Tibial nerve (tissue), 4 donors: ENCODE measurements at regions not wholly inside any gene's neighbourhood (a gene's known extent, or its start where the extent isn't known, plus 50 kb on each side); places are given as distances from the start of the nearest gene placed in this dataset.

Source experiments
- CTCF ChIP-seq, 5 experiments: fragments of 200-600 bp in 3 of 5; fragments of 450-650 bp in 2 of 5; sonication (generic) in 3 of 5; IDR thresholded peaks; one replicate each; pipeline ENCODE4 v1.5.1; 2016 to 2019; ENCODE audit warnings: antibody characterized with exemption in 5 of 5, mild to moderate bottlenecking in 3 of 5, moderate library complexity in 2 of 5
- EP300 ChIP-seq, 2 donors: sonication (generic); formaldehyde crosslinking; IDR thresholded peaks; one replicate each; pipeline ENCODE4 v1.6.1; 2017; ENCODE audit warnings: antibody characterized with exemption in 2 of 2, mild to moderate bottlenecking in 1 of 2
- POLR2A ChIP-seq, 2 donors: fragments of 450-650 bp; IDR thresholded peaks; one replicate each; pipeline ENCODE4 v1.6.1; 2017; ENCODE audit warnings: antibody characterized with exemption in 2 of 2, mild to moderate bottlenecking in 2 of 2, moderate library complexity in 2 of 2

DNA sequence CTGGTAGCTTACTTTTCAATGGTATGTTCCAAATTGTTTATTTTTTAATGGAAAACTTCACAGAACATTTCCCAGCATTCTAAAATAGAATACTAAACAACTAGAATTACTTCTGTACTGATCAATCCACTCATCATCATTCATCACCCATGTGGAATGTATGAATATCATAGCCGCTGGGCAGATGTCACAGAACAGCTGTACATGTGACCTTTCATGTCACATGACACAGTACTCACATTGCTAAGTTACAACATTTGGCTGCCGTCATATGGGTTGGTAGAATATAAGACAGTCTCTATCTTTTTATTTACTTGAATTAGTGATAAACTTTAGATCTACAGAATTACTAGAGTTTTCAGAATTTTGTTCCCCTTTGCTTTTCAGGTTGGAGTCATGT, 387.6 kb downstream of the ZEB2 start:
- TF ChIP-seq CTCF (IDR thresholded peaks at IDR 0.05) (no peak), POLR2A (IDR thresholded peaks at IDR 0.05) (no peak), EP300 (IDR thresholded peaks at IDR 0.05) (no peak)
